Suprapubic skin (tissue), 4 donors: ENCODE measurements at regions not wholly inside any gene's neighbourhood (a gene's known extent, or its start where the extent isn't known, plus 50 kb on each side); places are given as distances from the start of the nearest gene placed in this dataset.

Experiments used
- CTCF ChIP-seq, 2 donors: fragments of 200-600 bp in 1 of 2; fragments of 450-650 bp in 1 of 2; sonication (generic) in 1 of 2; IDR thresholded peaks; one replicate each; pipeline ENCODE4 v1.5.1; 2016 to 2019; ENCODE audit warnings: antibody characterized with exemption in 2 of 2, mild to moderate bottlenecking in 1 of 2, moderate library complexity in 1 of 2
- POLR2A ChIP-seq, 2 donors: fragments of 450-650 bp; IDR thresholded peaks; one replicate each; pipeline ENCODE4 v1.6.1; 2017; ENCODE audit warnings: antibody characterized with exemption in 2 of 2, mild to moderate bottlenecking in 2 of 2, moderate library complexity in 2 of 2
- POLR2AphosphoS5 ChIP-seq, 3 donors: sonication (generic); formaldehyde crosslinking; IDR thresholded peaks; one replicate each; pipeline ENCODE4 v1.6.1; 2017; ENCODE audit warnings: antibody characterized with exemption in 3 of 3

GRCh38 chr3:27561576-27561975 is 77.4 kb upstream of the SLC4A7 start:
- TF ChIP-seq POLR2A (IDR thresholded peaks at IDR 0.05) (no peak), CTCF (IDR thresholded peaks at IDR 0.05) (no peak), POLR2AphosphoS5 (IDR thresholded peaks at IDR 0.05) (no peak)
